HepG2 (cell line): ENCODE measurements at regions not wholly inside any gene's neighbourhood (a gene's known extent, or its start where the extent isn't known, plus 50 kb on each side); places are given as distances from the start of the nearest gene placed in this dataset.

ENCODE experiments used
- ATAC-seq: fragments of 200-7000 bp; cut with Tn5 transposase; 3 replicates; pipeline ENCODE4 v1.9.1; 2020; ENCODE audit warnings: mild to moderate bottlenecking, moderate library complexity
- BruUV-seq: library from RNA; stranded (reverse); fragments of 400-500 nt; replicated peaks from 2 replicates; lab custom pipeline; 2021; lab: Mats Ljungman, UMichigan
- CTCF ChIA-PET: fragments of 300-600 bp; formaldehyde crosslinking; extraction: SDS; loops from one replicate; lab custom pipeline; 2021; ENCODE audit warnings: low total read pairs, inconsistent platforms, low intra/inter-chr PET ratio; lab: Yijun Ruan, JAX
- POLR2A ChIA-PET: fragments of 350-600 bp; sonication (Branson Sonifier 250); formaldehyde crosslinking; loops from one replicate; lab custom pipeline; 2020; ENCODE audit warnings: antibody characterized with exemption, inconsistent platforms; lab: Yijun Ruan, JAX
- DNase-seq: peaks from one replicate; pipeline ENCODE4 v3.0.0-alpha.2; 2015; ENCODE audit warnings: low spot score
- FAIRE-seq: peaks from 3 replicates; lab custom pipeline; 2011; peaks lifted over from hg19 to GRCh38; lab: Jason Lieb, UNC
- H2AFZ ChIP-seq: one replicate; pipeline ENCODE4 v1.6.1; 2011; ENCODE audit warnings: low read length, inconsistent platforms
- H3K27ac ChIP-seq: fragments of 300-600 bp; 3 replicates; pipeline ENCODE4 v1.8.0; 2011; ENCODE audit warnings: mixed run types, mild to moderate bottlenecking, mixed read lengths, low read length, inconsistent platforms; ENCODE audit not compliant: insufficient read depth; ENCODE audit errors: extremely low read length
- H3K27me3 ChIP-seq, 2 experiments: fragments of 200-600 bp in 1 of 2; 2 replicates in 1 of 2; 3 replicates in 1 of 2; pipeline versions ENCODE4 v1.6.0 to v1.8.0; 2011; ENCODE audit warnings: low read length in 2 of 2, mild to moderate bottlenecking in 2 of 2, moderate library complexity in 2 of 2, inconsistent platforms in 1 of 2; ENCODE audit not compliant: insufficient read depth in 2 of 2, control insufficient read depth in 1 of 2
- H3K36me3 ChIP-seq, 2 experiments: fragments of 200-600 bp in 1 of 2; replicated peaks in 1 of 2; 2 replicates in 1 of 2; 3 replicates in 1 of 2; pipeline versions ENCODE4 v1.5.1 to v1.8.0; 2011; ENCODE audit warnings: low read length in 2 of 2, inconsistent platforms in 1 of 2; ENCODE audit not compliant: insufficient read depth in 2 of 2, control insufficient read depth in 1 of 2
- H3K4me1 ChIP-seq: 2 replicates; pipeline ENCODE4 v1.5.1; 2012; ENCODE audit warnings: low read length, inconsistent platforms; ENCODE audit not compliant: insufficient read depth
- H3K4me2 ChIP-seq: 2 replicates; pipeline ENCODE4 v1.6.0; 2011; ENCODE audit warnings: low read depth, low read length, inconsistent platforms
- H3K4me3 ChIP-seq, 3 experiments: fragments of 200-600 bp in 1 of 3; sonication (generic), shearing (Covaris generic) in 1 of 3; replicated peaks in 1 of 3; 2 replicates each; pipeline ENCODE4 v1.5.1; 2011 to 2016; ENCODE audit warnings: low read length in 3 of 3, inconsistent platforms in 2 of 3, low read depth in 2 of 3, mild to moderate bottlenecking in 2 of 3, control low read depth in 1 of 3, mixed read lengths in 1 of 3; ENCODE audit not compliant: insufficient read depth in 1 of 3
- H3K79me2 ChIP-seq: one replicate; pipeline ENCODE4 v1.6.1; 2011; ENCODE audit warnings: low read length, inconsistent platforms; ENCODE audit not compliant: insufficient read depth
- H3K9ac ChIP-seq: 2 replicates; pipeline ENCODE4 v1.6.0; 2011; ENCODE audit warnings: mild to moderate bottlenecking, low read depth, low read length, inconsistent platforms; ENCODE audit not compliant: insufficient read depth
- H3K9me3 ChIP-seq: 2 replicates; pipeline ENCODE4 v1.5.1; 2012; ENCODE audit warnings: mild to moderate bottlenecking, low read length
- H4K20me1 ChIP-seq: 2 replicates; pipeline ENCODE4 v1.6.0; 2011; ENCODE audit warnings: inconsistent platforms, mild to moderate bottlenecking, low read length, moderate library complexity; ENCODE audit not compliant: insufficient read depth
- CREM ChIP-seq, 2 experiments: sonication (generic) in 1 of 2; formaldehyde crosslinking in 1 of 2; IDR thresholded peaks; 2 replicates each; pipeline versions ENCODE4 v1.4.0 to v1.6.1; 2016 to 2020; ENCODE audit warnings: antibody characterized with exemption in 1 of 2, mild to moderate bottlenecking in 1 of 2, missing genetic modification reagents in 1 of 2
- ELF4 ChIP-seq: sonication (generic); formaldehyde crosslinking; IDR thresholded peaks from 2 replicates; pipeline ENCODE4 v1.5.0; 2020; ENCODE audit warnings: missing genetic modification reagents, mild to moderate bottlenecking, moderate library complexity, borderline replicate concordance
- FOXO1 ChIP-seq: sonication (generic); formaldehyde crosslinking; IDR thresholded peaks from 2 replicates; pipeline ENCODE4 v1.4.0; 2020; ENCODE audit warnings: missing genetic modification reagents
- KDM4B ChIP-seq: sonication (generic); formaldehyde crosslinking; IDR thresholded peaks from 2 replicates; pipeline ENCODE4 v1.4.0; 2020; ENCODE audit warnings: missing genetic modification reagents
- MAZ ChIP-seq, 2 experiments: sonication (generic) in 1 of 2; formaldehyde crosslinking in 1 of 2; IDR thresholded peaks; 2 replicates each; pipeline versions ENCODE4 v1.5.0 to v1.6.1; 2012 to 2020; ENCODE audit warnings: low read depth in 2 of 2, mild to moderate bottlenecking in 2 of 2, borderline replicate concordance in 1 of 2, improper control_type of control experiment in 1 of 2, low read length in 1 of 2, missing genetic modification reagents in 1 of 2, moderate library complexity in 1 of 2
- MXD3 ChIP-seq: IDR thresholded peaks from 2 replicates; pipeline ENCODE4 v1.6.1; 2016; ENCODE audit warnings: mild to moderate bottlenecking, missing biosample characterization, missing genetic modification reagents
- SNAPC4 ChIP-seq: sonication (generic); formaldehyde crosslinking; IDR thresholded peaks from 2 replicates; pipeline ENCODE4 v1.4.0; 2020; ENCODE audit warnings: mild to moderate bottlenecking, missing genetic modification reagents
- ZBTB46 ChIP-seq: sonication (generic); formaldehyde crosslinking; IDR thresholded peaks from 2 replicates; pipeline ENCODE4 v1.4.0; 2020; ENCODE audit warnings: mild to moderate bottlenecking, missing genetic modification reagents, borderline replicate concordance
- ZFAT ChIP-seq: sonication (generic); formaldehyde crosslinking; conservative IDR thresholded peaks from 2 replicates; pipeline ENCODE4 v1.8.1; 2023; ENCODE audit warnings: missing genetic modification reagents, inconsistent platforms
- ZNF24 ChIP-seq: fragments of 450-650 bp; IDR thresholded peaks from 2 replicates; pipeline ENCODE4 v1.6.1; 2017; ENCODE audit warnings: antibody characterized with exemption, mild to moderate bottlenecking
- ZNF468 ChIP-seq: sonication (generic); formaldehyde crosslinking; IDR thresholded peaks from 2 replicates; pipeline ENCODE4 v1.8.0; 2022; ENCODE audit warnings: mild to moderate bottlenecking, moderate library complexity, missing genetic modification reagents
- ZNF770 ChIP-seq: sonication (generic); formaldehyde crosslinking; IDR thresholded peaks from 2 replicates; pipeline ENCODE4 v1.5.0; 2020; ENCODE audit warnings: mild to moderate bottlenecking, missing genetic modification reagents
- ZNF850 ChIP-seq: sonication (generic); formaldehyde crosslinking; conservative IDR thresholded peaks from 2 replicates; pipeline ENCODE4 v1.9.0; 2021; ENCODE audit warnings: mild to moderate bottlenecking, missing genetic modification reagents
- ZNF883 ChIP-seq: sonication (generic); formaldehyde crosslinking; IDR thresholded peaks from 2 replicates; pipeline ENCODE4 v1.5.1; 2020; ENCODE audit warnings: mild to moderate bottlenecking, missing genetic modification reagents; ENCODE audit errors: not compliant biosample characterization
- WGBS: methylation state at CpG from one replicate; pipeline ENCODE4 v1.1.6; 2017; ENCODE audit warnings: low lambda C conversion rate; 5-methylcytosine and 5-hydroxymethylcytosine counted together
- in situ Hi-C: cut with HindIII; loops from 2 replicates; pipeline ENCODE4 v1.10.0; 2017; ENCODE audit warnings: low pct_unique_long_range_greater_than_20kb; ENCODE audit not compliant: extremely low pct_ligation_motif_present
- intact Hi-C: fragments of 100-400 bp; cut with micrococcal nuclease; formaldehyde crosslinking; loops from one replicate; pipeline ENCODE4 v1.10.0; 2022; ENCODE audit not compliant: unreplicated experiment

- ATAC-seq (no peak), FAIRE-seq (no peak), DNase-seq (no peak)
- 0% methylated on average over 1 of the region's 1 CpG for WGBS
- H3K9ac ChIP-seq = no peak overlapping the region
- H3K4me1 ChIP-seq = no peaks in the 10 kb centered on the region
- H3K79me2 ChIP-seq = no peaks in the 10 kb centered on the region
- in situ Hi-C loops (loop anchor here (10.0 kb wide), 1 partner anchor 456 kb away; no protein-coding TSS in a partner anchor), intact Hi-C loops (no loop called here)
- no TSS peak for BruUV-seq
- no peaks in the 10 kb centered on the region for H3K36me3 ChIP-seq
- no peaks in the 10 kb centered on the region for H3K9me3 ChIP-seq
- H4K20me1 ChIP-seq = no peaks in the 10 kb centered on the region
- POLR2A ChIA-PET = no interaction called here
- no peak overlapping the region for H3K4me3 ChIP-seq
- TF ChIP-seq ZBTB46 (no peak), CREM (IDR thresholded peaks at IDR 0.05) (no peak), CREM (CRISPR knock-in tag; IDR thresholded peaks at IDR 0.05) (no peak), ZNF850 (CRISPR knock-in tag) (no peak), KDM4B (no peak), MAZ (IDR thresholded peaks at IDR 0.05; ENCODE audit: borderline replicate concordance, low read depth, low read length) (no peak), MAZ (CRISPR knock-in tag; IDR thresholded peaks at IDR 0.05; ENCODE audit: low read depth) (no peak), MXD3 (CRISPR knock-in tag) (no peak), FOXO1 (CRISPR knock-in tag) (no peak), ZFAT (CRISPR knock-in tag) (no peak), ELF4 (CRISPR knock-in tag) (no peak), ZNF770 (no peak), SNAPC4 (CRISPR knock-in tag) (no peak), ZNF24 (no peak), ZNF883 (no peak), ZNF468 (CRISPR knock-in tag) (no peak)
- H2AFZ ChIP-seq = no peak overlapping the region
- CTCF ChIA-PET = no interaction called here
- H3K27ac ChIP-seq = no peak overlapping the region
- H3K4me2 ChIP-seq = no peak overlapping the region
- no peaks in the 10 kb centered on the region for H3K27me3 ChIP-seq
Observed at GRCh38 chr12:114018669-114019068, 52.5 kb upstream of the RBM19 start.
